Amniotic epithelial cell (primary cell): ENCODE measurements at regions not wholly inside any gene's neighbourhood (a gene's known extent, or its start where the extent isn't known, plus 50 kb on each side); places are given as distances from the start of the nearest gene placed in this dataset.

Experiments used
- DNase-seq: peaks from one replicate; pipeline ENCODE4 v3.0.0-alpha.2; 2010; ENCODE audit warnings: low read depth

DNA sequence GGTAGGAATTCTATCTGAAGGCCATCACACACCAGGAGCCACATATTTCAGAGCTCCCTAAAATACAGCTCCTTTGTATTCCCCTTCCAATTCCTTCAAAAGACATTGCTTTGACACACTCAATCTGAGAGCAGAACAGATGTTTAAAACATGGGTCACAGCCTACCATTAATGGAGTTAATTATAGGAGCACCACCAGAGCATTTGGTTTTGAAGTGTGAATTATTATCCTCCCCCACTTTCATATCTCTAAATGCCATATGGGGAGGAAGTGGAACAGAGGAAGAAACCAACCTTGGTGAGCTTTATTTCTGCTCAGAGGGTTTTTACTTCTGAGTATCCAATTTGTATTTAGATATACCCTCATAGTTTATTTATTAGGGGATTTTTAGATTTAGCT, 50.7 kb upstream of the TNFRSF21 start:
- no peak for DNase-seq

DNA sequence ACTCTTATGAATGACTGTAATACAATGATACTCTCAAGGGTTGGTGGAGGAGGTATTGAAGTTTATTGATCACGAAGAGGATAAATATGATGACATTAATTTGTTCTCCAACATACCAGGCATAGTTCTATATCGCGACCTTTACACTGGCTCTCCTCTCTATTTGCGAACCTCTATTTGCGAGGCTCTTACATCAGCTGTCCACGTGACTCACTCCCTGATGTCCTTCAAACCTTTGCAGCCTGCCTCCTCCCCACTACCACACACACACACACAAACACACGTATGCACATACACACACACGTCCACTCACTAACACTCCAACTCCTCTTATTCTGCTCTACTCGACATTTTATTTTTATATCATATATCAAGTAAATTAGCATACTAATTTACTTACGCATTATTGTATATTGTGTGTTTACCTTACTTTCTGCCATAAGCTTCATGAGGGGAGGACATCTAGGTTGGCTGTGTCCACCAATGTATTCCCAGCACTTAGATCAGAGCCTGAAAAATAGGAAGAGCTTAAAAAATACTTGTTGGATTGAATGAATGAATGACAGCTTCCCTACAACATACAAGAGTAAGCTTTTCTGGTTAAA, 53.3 kb upstream of the TNFRSF21 start:
- DNase-seq: no peak

DNA sequence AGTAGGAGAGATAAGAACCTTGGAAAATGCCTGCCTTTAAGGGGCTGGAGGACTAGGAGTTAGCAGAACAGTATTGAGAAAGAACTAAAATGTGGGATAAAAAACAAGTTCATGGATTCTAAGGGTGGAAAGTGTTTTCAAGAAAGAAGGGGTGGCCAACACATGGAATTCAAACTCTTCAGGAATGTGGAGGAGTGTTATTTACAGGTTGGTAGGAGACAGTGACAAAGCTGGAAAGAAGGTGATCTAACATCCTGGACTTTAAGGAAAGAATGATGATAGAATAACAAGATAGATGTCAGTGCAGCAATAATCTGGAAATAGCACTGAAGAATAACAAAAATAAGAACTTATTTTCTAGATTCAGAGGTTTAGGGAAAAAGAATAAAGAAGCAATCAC, 54.0 kb upstream of the TNFRSF21 start:
- peak; percentile 37 for DNase-seq

DNA sequence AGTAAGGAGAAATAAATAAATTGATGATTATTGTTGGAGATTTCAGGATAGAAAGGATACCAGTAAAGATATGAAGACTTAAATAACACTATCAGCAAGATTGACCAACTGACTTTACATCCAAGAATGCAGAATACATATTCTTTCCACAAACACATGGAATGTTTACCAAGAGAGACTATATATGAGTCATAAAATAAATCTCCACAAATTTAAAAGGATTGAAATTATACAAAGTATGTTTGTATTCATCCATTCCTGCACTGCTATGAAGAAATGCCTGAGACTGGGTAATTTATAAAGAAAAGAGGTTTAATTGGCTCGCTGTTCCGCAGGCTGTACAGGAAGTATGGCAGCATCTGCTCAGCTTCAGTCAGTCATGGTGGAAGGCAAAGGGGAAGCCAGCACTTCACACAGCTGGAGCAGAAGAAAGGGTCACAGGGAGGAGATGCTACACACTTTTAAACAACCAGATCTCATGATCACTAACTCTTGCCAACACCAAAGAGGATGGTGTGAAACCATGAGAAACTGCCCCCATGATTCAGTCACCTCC, 56.7 kb upstream of the TNFRSF21 start:
- no peak for DNase-seq

DNA sequence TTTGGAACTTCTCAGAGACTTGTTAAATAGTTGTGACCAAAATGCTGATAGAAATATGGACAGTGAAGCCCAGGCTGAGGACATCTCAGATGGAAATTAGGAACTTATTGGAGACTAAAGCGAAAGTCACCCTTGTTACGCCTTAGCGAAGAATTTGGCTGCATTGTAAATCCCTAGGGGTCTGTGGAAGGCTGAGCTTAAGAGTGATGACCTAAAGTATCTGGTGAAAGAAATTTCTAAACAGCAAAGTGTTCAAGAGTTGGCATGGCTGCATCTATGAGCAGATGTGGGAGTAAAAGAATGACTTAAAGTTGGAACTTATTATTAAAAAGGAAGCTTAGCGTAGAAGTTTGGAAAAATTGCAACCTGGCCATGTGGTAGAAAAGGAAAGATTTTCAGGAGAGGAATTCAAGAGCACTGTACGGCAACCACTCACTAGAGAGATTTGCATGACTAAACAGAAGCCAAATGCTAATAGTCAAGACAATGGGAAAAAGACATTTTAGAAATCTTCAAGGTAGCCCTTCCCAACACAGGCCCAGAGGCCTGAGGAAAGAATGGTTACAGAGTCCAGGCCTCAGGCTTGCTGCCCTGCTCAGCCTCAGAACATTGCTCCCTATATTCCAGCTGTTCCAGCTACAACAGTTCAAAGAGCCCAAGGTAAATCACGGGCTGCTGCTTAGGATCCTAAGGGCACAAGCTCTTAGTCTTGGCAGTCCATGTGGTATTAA, 61.6 kb upstream of the TNFRSF21 start:
- no peak for DNase-seq

DNA sequence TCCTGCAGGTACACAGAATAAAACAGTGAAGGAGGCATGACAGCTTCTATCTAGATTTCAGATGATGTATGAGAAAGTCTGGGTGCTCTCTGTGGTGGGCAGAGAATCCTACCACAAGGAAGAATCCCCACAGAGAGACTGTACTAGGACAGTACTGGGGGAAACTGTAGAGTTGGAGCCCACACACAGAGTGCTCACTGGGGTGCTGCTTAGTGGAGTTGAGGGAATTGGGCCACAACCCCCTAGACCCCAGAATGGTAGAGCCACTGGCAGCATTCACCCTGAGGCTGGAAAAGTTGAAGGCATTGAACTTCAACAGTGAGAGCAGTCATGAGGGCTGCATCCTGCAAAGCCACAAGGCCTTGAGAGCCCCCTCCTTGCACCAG, 62.2 kb upstream of the TNFRSF21 start:
- DNase-seq: no peak

DNA sequence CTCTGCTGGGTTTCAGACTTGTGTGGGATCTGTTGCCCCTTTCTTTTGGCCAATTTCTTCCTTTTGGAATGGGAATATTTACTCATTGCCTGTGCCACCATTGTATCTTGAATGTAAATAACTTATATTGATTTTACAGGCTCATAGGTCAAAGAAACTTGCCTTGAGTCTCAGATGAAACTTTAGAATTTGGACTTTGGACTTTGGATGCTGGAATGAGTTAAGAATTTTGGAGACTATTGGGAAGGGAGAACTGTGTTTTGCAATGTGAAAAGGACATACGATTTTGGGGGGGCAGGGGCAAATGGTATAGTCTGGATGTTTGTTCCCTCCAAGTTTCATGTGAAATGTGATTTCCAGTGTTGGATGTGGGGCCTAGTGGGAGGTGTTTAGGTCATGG, 62.6 kb upstream of the TNFRSF21 start:
- DNase-seq: no peak

DNA sequence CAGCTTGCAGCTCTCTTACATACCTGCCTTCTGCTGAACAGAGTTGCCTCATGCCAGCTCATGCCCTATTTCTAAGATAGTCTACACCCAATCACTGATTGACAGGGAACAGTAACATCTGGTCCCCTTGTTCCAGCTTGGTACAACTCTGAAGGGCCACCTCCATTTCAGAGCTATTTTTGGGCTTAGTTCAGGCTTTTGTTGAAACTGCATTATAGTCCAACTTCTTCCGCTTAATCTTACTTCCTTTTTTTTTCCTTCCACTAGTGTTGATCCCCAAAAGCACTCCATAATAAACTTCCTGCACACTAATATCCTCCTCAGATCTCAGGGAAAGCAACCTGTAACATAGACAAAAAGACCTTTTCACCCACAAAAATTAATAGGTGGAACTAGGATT, 65.7 kb upstream of the TNFRSF21 start:
- no peak for DNase-seq

DNA sequence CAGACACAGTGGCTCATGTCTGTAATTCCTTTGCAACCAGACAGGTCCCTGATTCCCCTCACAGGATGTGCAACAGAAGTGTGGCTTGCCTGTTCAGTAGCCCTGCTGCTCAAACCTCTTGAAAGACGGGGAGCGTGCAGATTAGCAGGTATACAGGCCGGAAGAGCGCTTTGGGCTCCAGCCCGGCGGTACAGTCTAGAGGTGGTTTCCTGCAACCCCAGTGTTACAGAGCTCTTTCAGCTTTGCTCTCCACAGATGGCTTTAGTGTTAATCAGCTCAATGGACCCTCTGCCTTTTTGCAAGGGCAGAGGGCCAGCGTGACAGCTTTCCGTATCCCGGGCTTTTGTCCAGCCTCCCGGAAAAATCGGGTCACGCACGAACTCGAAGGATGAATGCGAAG, 67.2 kb upstream of the TNFRSF21 start:
- no peak for DNase-seq

DNA sequence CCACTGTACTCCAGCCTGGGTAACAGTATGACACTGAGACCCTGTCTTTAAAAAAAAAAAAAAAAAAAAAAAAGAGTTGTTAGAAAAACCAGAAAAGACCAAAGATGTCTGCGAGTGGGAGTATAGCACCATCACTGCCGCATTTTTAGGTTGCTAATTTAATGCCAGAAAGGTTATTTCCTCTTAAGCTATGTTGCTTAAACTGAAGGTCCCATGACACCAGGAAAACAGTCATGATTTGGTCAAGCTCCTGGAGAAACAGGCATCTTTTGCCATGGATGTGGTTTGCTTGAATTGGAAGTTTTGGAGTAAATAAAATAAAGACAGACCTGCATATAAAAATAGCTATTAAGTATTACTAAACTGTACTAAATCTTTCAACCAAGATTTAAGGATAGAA, 68.3 kb upstream of the TNFRSF21 start:
- no peak for DNase-seq

DNA sequence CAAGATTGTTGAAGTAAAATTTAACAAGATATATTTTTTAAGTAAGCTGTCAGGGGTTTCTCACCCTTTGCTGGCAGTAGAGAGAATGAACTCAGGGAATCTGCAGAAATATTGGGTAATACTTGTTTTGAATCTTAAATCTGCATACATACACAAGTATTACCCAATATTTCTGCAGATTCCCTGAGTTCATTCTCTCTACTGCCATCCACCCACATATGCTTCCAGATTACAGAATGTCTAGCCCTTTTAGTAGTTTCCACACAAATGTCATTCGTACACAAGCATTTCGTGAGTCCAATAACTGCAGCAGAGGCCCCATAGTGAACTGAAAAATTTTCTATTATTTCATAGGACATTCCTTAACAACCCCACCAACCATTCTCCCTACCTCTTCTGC, 69.6 kb upstream of the TNFRSF21 start:
- DNase-seq: peak; percentile 89

DNA sequence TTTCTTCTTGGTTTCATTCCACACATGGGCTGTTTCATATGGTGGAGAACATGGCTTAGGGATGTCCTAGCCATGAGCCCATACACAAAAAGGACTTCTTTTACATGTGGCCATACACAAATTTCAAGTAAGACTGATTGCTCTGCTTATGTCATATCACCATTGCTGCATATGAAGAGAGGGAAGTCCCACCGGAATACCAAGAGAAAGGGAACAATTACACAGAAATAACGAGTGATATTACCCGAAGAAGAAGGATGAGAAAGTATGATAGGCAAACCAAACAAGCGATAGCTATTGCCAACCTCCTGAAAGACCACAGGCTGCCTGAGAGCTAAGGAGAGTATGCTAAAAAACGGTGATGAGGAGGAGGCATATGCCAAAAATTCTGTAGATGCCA, 70.5 kb upstream of the TNFRSF21 start:
- no peak for DNase-seq

DNA sequence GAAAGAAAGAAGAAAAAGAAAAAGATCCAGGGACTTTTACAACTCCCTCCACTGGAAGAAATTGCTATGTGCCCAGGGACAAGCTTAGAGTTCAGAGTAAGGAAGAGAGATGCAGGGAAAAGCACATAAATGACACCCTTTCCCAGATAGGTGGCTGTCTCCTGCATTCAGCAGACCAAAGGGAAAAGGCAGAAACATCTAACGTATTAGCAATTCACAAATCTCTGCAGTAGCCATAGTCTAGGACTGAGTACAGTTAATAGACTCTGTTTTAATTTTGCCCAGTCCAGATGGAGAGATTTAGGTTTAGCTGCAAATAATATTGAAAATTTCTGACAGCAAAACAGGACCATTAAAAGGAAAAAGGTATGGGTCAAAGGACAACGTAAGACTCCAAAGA, 71.3 kb upstream of the TNFRSF21 start:
- no peak for DNase-seq

DNA sequence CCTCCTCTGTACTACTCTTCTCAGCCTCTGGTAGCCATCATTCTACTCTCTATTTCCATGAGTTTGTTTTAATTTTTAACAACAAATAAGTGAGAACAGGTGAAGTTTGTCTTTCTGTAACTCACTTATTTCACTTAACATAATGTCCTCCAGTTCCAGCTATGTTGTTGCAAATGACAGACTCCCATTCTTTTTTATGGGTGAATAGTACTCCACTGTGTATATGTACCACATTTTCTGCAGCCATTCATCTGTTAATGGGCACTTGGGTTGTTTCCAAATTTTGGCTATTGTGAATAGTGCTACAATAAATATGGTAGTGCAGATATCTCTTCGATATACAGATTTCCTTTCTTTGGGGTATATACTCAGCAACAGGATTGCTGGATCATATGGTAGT, 73.7 kb upstream of the TNFRSF21 start:
- DNase-seq: no peak

DNA sequence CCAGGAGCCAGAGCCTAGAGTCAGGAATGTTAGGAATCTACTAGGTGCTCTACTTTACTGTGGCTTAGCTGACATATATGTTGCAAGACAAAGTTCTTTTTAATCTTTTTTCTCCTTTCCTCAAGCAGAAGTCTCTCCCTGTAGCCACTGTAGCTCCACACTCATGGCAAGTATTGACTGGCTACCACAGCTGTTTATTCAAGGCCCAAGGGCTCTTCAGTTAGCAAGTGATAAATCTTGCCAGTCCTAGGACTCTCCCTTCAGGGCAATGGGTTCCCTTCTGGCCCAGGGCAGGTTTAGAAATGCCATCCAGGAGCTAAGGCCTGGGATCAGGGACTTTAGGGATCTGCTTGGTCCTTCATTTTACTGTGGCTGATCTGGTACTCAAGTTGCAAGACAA, 82.0 kb upstream of the TNFRSF21 start:
- DNase-seq: no peak

DNA sequence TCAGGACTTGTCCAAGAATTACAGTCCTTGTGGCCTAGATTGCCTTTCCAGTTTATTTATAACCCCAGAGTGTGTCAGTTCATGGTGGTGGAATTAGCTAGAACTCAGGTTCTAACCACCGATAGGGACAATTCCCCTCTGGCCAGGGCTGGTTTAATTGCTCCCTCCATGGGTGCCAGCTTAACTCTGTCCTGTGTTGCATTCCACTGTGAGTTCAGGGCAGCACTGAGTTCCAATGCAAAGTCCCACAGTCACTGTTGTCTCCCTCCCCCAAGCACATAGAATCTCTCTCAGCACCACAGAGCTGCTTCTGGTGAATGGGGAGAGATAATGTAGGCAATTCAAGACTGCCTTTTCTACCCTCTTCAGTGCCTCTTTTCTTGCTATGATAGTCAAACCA, 82.5 kb upstream of the TNFRSF21 start:
- DNase-seq: no peak

DNA sequence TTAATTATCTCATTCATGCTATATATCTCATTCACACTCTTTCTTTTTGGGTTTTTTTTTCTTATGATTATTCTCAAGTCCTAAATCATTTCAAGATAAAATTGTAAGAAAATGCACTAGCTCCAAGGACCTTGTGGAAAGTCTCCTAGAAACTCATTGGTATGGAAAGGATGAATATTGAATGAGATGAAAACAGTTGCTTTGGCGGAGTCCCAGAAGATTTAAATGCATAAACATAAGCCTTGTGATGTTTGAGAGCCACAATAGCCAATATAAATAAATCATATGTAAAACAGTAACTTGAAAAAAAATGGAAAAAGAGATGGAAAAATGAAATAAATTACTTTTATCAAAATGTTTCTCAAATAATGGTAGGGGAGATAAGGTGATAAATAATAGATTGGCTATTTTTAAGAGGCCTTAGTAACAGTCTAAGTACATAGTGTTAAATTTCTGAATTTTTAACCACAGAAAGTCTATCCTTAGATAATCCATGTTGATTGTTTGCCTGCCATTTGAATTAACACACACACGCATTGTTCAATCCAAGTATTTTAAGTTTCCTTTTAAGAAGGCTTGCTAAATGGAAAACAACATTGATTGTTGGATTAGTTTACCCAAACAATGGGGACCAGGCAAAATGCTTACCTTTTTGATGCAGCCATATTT, 81.1 kb upstream of the CD2AP start:
- no peak for DNase-seq

DNA sequence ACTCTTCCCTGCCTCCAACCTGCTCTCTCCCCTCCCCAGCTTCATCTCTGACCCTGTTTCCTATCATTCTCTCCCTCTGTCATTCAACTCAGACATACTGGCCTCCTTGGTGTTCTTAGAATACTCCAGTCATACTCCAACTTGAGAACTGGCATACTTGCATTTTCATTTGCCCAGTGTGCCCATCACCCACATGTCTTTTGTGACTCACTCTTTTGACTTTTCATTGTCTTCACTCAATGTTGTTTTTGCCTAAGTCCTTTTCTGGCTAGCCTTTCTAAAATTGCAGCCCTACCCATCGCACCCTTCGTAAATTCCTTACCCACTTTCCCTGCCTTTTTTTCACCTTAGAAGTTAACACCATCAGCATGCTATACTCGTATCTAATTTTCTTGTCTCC, 77.0 kb upstream of the CD2AP start:
- no peak for DNase-seq

DNA sequence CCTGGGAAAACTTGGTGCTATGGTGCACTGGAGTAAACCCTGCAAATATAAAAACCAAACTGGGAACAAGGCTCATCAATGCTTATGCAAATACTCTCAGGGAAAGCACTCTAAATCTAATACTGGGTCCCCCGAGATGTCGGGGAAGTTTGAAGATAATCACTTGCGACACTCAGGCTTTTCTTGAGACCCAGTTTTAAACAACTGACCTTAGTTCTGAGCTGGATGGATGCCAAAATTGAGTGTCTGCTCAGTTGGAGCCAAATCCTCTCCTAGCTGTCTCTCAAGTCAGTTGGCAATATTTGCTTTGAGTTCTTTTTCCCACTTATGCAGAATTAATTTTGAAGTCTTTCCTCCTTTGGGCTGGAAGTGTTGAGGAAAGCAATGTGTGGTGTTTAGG, 75.5 kb upstream of the CD2AP start:
- DNase-seq: no peak

DNA sequence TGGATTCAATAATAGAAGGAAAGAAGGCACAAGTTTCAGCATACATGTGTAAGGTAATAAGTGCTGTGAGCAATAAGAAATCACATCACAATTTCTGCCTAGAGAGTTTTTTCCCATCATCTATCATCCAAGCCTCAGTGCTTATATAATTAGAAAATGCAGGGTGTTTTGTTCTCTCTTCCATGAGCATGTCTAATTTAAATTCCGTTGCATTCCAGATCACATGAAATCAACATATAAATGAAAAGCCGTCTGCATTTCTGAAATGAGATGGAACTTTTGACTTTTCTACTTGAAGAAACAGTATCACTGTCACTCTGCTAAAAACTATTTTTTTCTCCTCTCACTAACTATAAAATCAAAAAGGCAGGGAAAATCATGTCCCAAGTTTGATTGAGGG, 74.5 kb upstream of the CD2AP start:
- DNase-seq: no peak

DNA sequence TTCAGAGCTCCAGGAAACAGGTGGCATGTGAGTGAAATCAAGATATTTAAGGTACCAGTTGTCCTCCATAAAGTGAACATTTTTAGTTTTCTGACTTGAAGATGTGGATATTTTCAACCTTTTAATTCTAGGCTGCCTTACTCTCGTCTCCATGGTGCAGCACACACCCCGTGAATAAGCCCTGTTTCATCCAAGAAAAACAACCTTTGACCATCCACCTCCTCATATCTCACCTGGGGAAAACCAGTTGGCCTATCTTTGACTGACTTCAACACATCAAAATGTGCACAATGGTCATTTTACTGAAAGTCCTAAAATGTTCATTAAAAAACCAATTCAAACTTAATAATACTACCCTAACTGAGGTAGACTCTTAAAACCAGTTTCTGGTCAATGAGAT, 73.8 kb upstream of the CD2AP start:
- no peak for DNase-seq

DNA sequence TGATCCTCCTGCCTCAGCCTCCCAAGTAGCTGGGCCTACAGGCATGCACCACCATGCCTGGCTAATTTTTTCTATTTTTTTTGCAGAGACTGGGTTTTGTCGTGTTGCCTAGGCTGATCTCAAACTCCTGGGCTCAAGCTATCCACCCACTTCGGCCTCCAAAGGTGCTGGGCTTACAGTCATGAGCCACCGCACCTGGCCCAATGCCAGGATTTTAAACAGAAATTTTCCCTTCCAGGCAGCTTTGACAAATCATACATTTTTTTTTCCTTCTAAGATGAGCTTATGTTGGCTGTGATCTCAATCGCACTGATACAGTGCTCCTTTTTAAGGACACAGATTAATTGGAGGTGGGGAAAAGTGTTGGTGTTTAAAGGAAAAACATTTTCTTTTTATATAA, 73.2 kb upstream of the CD2AP start:
- DNase-seq: no peak

DNA sequence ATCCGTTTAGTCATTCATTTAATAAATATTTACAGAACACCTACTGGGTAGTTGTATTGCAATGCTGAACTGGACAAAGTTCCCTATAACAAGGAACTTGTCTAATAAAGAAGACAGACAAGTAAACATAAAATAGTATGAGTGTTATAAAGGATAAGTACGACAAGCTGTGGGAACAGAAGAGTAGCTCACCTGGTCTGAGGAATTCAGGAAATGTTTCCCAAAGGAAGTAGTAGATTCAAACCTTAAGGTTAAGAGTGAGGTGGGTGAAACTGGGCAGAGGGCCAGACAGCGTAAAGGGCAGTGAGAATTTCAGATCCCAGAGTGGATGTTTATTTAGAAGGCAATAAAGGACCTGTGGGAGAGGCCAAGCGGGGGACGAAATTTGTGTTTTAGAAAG, 72.3 kb upstream of the CD2AP start:
- DNase-seq: no peak
